Hepatocyte (in vitro differentiated cells): ENCODE measurements at regions not wholly inside any gene's neighbourhood (a gene's known extent, or its start where the extent isn't known, plus 50 kb on each side); places are given as distances from the start of the nearest gene placed in this dataset.

Experiments
- DNase-seq: peaks from one replicate; pipeline ENCODE4 v3.0.0-alpha.2; 2016; ENCODE audit warnings: low spot score
- H2AFZ ChIP-seq: fragments of 200-600 bp; sonication (generic); 2 replicates; pipeline ENCODE4 v1.6.0; 2016; ENCODE audit warnings: antibody characterized with exemption, mild to moderate bottlenecking
- H3K27ac ChIP-seq: fragments of 200-600 bp; sonication (generic); 2 replicates; pipeline ENCODE4 v1.5.1; 2016; ENCODE audit warnings: mild to moderate bottlenecking
- H3K27me3 ChIP-seq: fragments of 200-600 bp; sonication (generic); 2 replicates; pipeline ENCODE4 v1.6.1; 2016
- H3K36me3 ChIP-seq: fragments of 200-600 bp; sonication (generic); replicated peaks from 2 replicates; pipeline ENCODE4 v1.5.1; 2016; ENCODE audit warnings: low read depth; ENCODE audit not compliant: insufficient read depth
- H3K4me1 ChIP-seq: fragments of 200-600 bp; sonication (generic); 2 replicates; pipeline ENCODE4 v1.5.1; 2016; ENCODE audit warnings: mild to moderate bottlenecking, moderate library complexity; ENCODE audit not compliant: insufficient read depth
- H3K4me2 ChIP-seq: fragments of 200-600 bp; sonication (generic); 2 replicates; pipeline ENCODE4 v1.6.0; 2016
- H3K4me3 ChIP-seq: fragments of 200-600 bp; sonication (generic); 2 replicates; pipeline ENCODE4 v1.5.1; 2016; ENCODE audit warnings: mild to moderate bottlenecking
- H3K79me2 ChIP-seq: fragments of 200-600 bp; sonication (generic); 2 replicates; pipeline ENCODE4 v1.6.0; 2017; ENCODE audit warnings: mild to moderate bottlenecking
- H3K9me2 ChIP-seq: fragments of 200-600 bp; sonication (generic); replicated peaks from 2 replicates; pipeline ENCODE4 v1.6.0; 2017; ENCODE audit warnings: mild to moderate bottlenecking; ENCODE audit not compliant: insufficient read depth
- H3K9me3 ChIP-seq: fragments of 200-600 bp; sonication (generic); 2 replicates; pipeline ENCODE4 v1.5.1; 2016; ENCODE audit warnings: low read depth, mild to moderate bottlenecking
- H4K20me1 ChIP-seq: fragments of 200-600 bp; sonication (generic); 2 replicates; pipeline ENCODE4 v1.6.0; 2016; ENCODE audit warnings: mild to moderate bottlenecking; ENCODE audit not compliant: insufficient read depth, poor library complexity, severe bottlenecking
- EZH2 ChIP-seq: fragments of 200-600 bp; sonication (generic); IDR thresholded peaks from 2 replicates; pipeline ENCODE4 v1.6.1; 2016; ENCODE audit warnings: antibody characterized with exemption, mild to moderate bottlenecking, borderline replicate concordance
- EZH2phosphoT487 ChIP-seq: fragments of 200-600 bp; sonication (generic); IDR thresholded peaks from one replicate; pipeline ENCODE4 v1.6.1; 2018; ENCODE audit warnings: antibody characterized with exemption, mild to moderate bottlenecking, low read depth, moderate library complexity; ENCODE audit not compliant: unreplicated experiment, severe bottlenecking
- WGBS: methylation state at CpG from one replicate; pipeline ENCODE4 v1.1.6; 2016; ENCODE audit warnings: low lambda C conversion rate; ENCODE audit errors: missing lambda C conversion rate; 5-methylcytosine and 5-hydroxymethylcytosine counted together
- TF ChIP-seq, protein P1 (sequence below): fragments of 200-600 bp; sonication (generic); IDR thresholded peaks from 2 replicates; pipeline ENCODE4 v1.5.1; 2016; ENCODE audit warnings: antibody characterized with exemption, mild to moderate bottlenecking; ENCODE audit not compliant: poor library complexity

DNA sequence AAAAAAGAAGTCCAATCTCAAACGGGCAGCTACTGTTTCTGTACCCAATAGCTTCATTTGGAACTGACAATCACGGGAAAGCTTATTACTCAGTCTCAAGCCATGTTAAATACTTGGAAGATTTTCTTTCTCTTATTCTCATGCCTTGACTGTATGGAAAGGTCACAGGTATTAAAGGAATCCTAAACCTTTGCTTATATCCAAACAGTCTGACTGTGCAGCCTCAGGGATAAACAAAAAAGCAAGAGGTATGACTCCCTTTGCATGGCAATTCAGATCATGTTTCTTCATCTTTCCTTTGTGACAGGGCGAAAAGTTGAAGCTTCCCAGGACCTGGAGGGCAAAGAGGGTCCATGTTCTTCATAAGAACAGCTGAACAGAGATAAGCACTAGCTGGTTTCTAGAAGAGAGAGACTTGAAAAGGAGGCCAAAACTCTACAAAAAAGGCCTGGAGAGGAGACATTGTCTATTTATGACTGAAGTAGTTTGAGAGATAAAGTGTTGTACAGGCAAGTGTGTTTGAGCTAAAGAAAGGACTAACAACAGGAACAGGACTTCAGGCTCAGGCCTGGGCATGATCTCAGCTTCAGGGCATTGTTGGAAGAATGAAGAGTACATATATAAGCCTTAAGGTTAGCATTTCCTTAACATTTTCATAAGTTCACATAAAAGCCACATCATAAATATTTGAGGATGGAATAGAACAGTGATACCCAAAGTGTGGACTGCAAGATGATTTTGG lies 231.0 kb upstream of the THRB start:
- Histone ChIP-seq H3K4me3 (no peak overlapping the region), H3K79me2 (no peaks in the 10 kb centered on the region), H3K4me2 (no peak overlapping the region), H3K9me3 (no peaks in the 10 kb centered on the region), H3K27me3 (no peaks in the 10 kb centered on the region), H4K20me1 (no peaks in the 10 kb centered on the region), H3K4me1 (no peaks in the 10 kb centered on the region), H3K36me3 (no peaks in the 10 kb centered on the region), H3K27ac (peak overlapping the region; percentile 41), H3K9me2 (no peaks in the 10 kb centered on the region), H2AFZ (no peak overlapping the region)
- no peak for DNase-seq
- WGBS = 46% methylated on average over 3 of the region's 3 CpGs
- TF ChIP-seq EZH2 = no peak
- no peak for TF ChIP-seq EZH2phosphoT487
- TF ChIP-seq, protein P1, sequence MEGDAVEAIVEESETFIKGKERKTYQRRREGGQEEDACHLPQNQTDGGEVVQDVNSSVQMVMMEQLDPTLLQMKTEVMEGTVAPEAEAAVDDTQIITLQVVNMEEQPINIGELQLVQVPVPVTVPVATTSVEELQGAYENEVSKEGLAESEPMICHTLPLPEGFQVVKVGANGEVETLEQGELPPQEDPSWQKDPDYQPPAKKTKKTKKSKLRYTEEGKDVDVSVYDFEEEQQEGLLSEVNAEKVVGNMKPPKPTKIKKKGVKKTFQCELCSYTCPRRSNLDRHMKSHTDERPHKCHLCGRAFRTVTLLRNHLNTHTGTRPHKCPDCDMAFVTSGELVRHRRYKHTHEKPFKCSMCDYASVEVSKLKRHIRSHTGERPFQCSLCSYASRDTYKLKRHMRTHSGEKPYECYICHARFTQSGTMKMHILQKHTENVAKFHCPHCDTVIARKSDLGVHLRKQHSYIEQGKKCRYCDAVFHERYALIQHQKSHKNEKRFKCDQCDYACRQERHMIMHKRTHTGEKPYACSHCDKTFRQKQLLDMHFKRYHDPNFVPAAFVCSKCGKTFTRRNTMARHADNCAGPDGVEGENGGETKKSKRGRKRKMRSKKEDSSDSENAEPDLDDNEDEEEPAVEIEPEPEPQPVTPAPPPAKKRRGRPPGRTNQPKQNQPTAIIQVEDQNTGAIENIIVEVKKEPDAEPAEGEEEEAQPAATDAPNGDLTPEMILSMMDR = no peak

DNA sequence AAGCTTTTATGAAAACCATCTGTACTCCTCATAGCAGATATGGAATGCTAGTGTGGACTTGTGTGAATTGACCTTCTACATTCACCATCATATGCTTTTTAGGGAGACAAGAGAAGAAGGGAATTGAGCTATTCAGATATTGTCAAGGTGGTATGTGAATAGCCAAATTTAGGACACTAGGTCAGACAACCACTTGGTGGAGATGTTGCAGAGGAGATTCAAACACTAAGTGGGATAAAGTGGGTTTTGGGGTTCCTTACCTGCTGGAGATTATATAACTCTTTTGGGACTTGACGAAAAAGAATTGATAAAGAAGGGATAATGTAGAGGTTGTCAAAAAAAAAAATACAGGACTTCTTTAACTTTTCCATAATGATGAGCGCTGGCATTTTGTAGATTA lies 231.8 kb upstream of the THRB start:
- TF ChIP-seq EZH2 (no peak), EZH2phosphoT487 (no peak)
- TF ChIP-seq, protein P1 = peak; percentile 14
- Histone ChIP-seq H3K9me2 (no peaks in the 10 kb centered on the region), H3K79me2 (no peaks in the 10 kb centered on the region), H3K27me3 (no peaks in the 10 kb centered on the region), H3K9me3 (no peaks in the 10 kb centered on the region), H4K20me1 (no peaks in the 10 kb centered on the region), H3K36me3 (no peaks in the 10 kb centered on the region), H3K4me2 (no peak overlapping the region), H2AFZ (no peak overlapping the region), H3K4me1 (no peaks in the 10 kb centered on the region), H3K27ac (no peak overlapping the region), H3K4me3 (no peak overlapping the region)
- 100% methylated on average over 2 of the region's 2 CpGs for WGBS
- no peak for DNase-seq

DNA sequence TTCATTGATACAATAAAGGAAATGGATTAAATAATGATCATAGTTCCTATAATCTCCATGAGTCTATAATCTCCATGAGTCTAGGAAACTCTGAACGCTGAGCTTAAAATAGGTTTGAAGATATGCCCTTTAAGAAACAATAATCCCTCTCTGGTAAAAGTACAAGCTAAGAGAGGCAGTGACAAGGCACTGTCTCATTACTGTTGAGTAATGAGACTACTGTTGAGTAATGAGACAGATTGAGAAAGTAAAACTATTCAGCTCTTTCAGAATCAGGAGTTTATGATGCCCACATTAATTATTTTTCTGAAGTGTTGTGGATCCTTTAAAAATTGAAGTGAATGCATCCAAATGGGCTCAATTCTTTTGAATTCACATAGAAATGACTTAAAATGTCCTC lies 235.5 kb upstream of the THRB start:
- H3K4me3 ChIP-seq = no peak overlapping the region
- no peaks in the 10 kb centered on the region for H3K4me1 ChIP-seq
- 89% methylated on average over 1 of the region's 1 CpG for WGBS
- H3K27ac ChIP-seq = no peak overlapping the region
- no peak for TF ChIP-seq EZH2phosphoT487
- TF ChIP-seq, protein P1 = no peak
- TF ChIP-seq EZH2 = no peak
- H3K36me3 ChIP-seq = no peaks in the 10 kb centered on the region
- no peaks in the 10 kb centered on the region for H3K9me2 ChIP-seq
- no peak overlapping the region for H3K4me2 ChIP-seq
- no peaks in the 10 kb centered on the region for H4K20me1 ChIP-seq
- no peaks in the 10 kb centered on the region for H3K9me3 ChIP-seq
- H2AFZ ChIP-seq = no peak overlapping the region
- no peaks in the 10 kb centered on the region for H3K79me2 ChIP-seq
- no peaks in the 10 kb centered on the region for H3K27me3 ChIP-seq
- DNase-seq = no peak

DNA sequence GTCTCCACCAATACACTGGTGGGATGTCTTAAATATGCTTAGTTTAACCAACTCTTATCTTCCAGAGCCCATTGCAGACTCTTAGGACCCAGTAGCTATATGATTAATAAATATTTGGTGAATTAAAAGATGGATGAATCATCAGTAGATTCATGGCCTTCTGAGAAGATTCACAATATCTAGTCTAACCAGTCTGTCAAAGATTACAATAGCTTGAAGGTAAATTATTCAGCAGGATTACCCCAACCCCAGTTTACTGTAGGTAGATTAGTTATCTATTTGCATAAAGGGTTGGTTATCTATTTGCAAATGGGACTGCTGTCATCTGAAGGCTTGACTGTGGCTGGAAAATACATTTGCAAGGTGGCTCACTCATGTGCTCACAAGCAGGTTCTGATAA lies 239.4 kb upstream of the THRB start:
- TF ChIP-seq EZH2 (no peak), EZH2phosphoT487 (no peak)
- TF ChIP-seq, protein P1 = no peak
- H3K4me1 ChIP-seq = no peaks in the 10 kb centered on the region

More for the DNA sequence above, 239.4 kb upstream of the THRB start:
- no peak overlapping the region for H3K4me2 ChIP-seq
- H3K27ac ChIP-seq = no peak overlapping the region
- H3K9me2 ChIP-seq = no peaks in the 10 kb centered on the region
- H2AFZ ChIP-seq = no peak overlapping the region
- no peaks in the 10 kb centered on the region for H3K36me3 ChIP-seq
- no peaks in the 10 kb centered on the region for H3K9me3 ChIP-seq
- H3K27me3 ChIP-seq = no peaks in the 10 kb centered on the region
- no peaks in the 10 kb centered on the region for H3K79me2 ChIP-seq
- H4K20me1 ChIP-seq = no peaks in the 10 kb centered on the region
- DNase-seq = no peak
- no peak overlapping the region for H3K4me3 ChIP-seq
